ENCODE measurements at regions not wholly inside any gene's neighbourhood (a gene's known extent, or its start where the extent isn't known, plus 50 kb on each side); places are given as distances from the start of the nearest gene placed in this dataset.

DNA sequence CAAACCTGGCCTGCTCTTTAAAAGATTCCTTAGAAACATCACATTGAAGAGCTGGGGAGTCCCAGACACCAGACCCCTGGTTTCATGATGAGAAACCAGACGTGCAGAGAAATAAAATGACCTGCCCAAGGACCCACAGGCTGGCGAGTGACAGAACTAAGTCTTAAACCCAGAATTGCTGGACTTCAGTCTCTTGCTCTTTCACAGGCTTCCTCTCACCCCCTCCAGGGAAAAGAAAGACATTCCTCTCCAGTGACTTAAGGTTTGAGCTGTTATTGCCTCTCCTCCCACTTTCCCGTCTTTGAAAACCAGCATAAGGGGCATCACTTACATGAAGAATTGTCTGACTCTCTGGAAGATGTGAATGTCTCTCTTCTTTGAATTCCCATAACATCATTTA lies 535.2 kb downstream of the IRX1 start:
- TF ChIP-seq, protein P1, sequence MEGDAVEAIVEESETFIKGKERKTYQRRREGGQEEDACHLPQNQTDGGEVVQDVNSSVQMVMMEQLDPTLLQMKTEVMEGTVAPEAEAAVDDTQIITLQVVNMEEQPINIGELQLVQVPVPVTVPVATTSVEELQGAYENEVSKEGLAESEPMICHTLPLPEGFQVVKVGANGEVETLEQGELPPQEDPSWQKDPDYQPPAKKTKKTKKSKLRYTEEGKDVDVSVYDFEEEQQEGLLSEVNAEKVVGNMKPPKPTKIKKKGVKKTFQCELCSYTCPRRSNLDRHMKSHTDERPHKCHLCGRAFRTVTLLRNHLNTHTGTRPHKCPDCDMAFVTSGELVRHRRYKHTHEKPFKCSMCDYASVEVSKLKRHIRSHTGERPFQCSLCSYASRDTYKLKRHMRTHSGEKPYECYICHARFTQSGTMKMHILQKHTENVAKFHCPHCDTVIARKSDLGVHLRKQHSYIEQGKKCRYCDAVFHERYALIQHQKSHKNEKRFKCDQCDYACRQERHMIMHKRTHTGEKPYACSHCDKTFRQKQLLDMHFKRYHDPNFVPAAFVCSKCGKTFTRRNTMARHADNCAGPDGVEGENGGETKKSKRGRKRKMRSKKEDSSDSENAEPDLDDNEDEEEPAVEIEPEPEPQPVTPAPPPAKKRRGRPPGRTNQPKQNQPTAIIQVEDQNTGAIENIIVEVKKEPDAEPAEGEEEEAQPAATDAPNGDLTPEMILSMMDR (IDR thresholded peaks at IDR 0.05) = no peak
- no peak for TF ChIP-seq POLR2A (IDR thresholded peaks at IDR 0.05)
